Endodermal cell (in vitro differentiated cells): ENCODE measurements at regions not wholly inside any gene's neighbourhood (a gene's known extent, or its start where the extent isn't known, plus 50 kb on each side); places are given as distances from the start of the nearest gene placed in this dataset.

Source experiments
- DNase-seq: peaks from one replicate; pipeline ENCODE4 v3.0.0-alpha.2; 2017
- H3K27ac ChIP-seq: 2 replicates; pipeline ENCODE4 v1.5.1; 2013; ENCODE audit warnings: mild to moderate bottlenecking, low read depth, low read length, moderate library complexity
- H3K27me3 ChIP-seq: 2 replicates; pipeline ENCODE4 v1.6.1; 2013; ENCODE audit warnings: mild to moderate bottlenecking, low read length, moderate library complexity; ENCODE audit not compliant: insufficient read depth, control insufficient read depth, poor library complexity, severe bottlenecking
- H3K36me3 ChIP-seq: 2 replicates; pipeline ENCODE4 v1.7.0; 2013; ENCODE audit warnings: mild to moderate bottlenecking, low read length, moderate library complexity; ENCODE audit not compliant: control insufficient read depth, insufficient read depth
- H3K4me1 ChIP-seq: one replicate; pipeline ENCODE4 v1.7.0; 2013; ENCODE audit warnings: low read length; ENCODE audit not compliant: control insufficient read depth, insufficient read depth
- H3K4me3 ChIP-seq: 2 replicates; pipeline ENCODE4 v1.5.1; 2013; ENCODE audit warnings: mild to moderate bottlenecking, low read length, moderate library complexity
- H3K9ac ChIP-seq: 2 replicates; pipeline ENCODE4 v1.6.1; 2013; ENCODE audit warnings: mild to moderate bottlenecking, low read length, moderate library complexity; ENCODE audit not compliant: poor library complexity, severe bottlenecking; ENCODE audit errors: extremely low read depth
- H3K9me3 ChIP-seq: 2 replicates; pipeline ENCODE4 v1.6.1; 2013; ENCODE audit warnings: mild to moderate bottlenecking, low read length, moderate library complexity; ENCODE audit not compliant: control insufficient read depth
- H3K27ac Mint-ChIP-seq: 2 replicates; pipeline ENCODE4 v1.8.0; 2020; ENCODE audit warnings: mixed read lengths
- H3K27me3 Mint-ChIP-seq: 2 replicates; pipeline ENCODE4 v1.8.0; 2021; ENCODE audit warnings: mild to moderate bottlenecking, mixed read lengths; ENCODE audit not compliant: insufficient read depth
- H3K36me3 Mint-ChIP-seq: 2 replicates; pipeline ENCODE4 v1.8.0; 2020; ENCODE audit warnings: low read depth, mixed read lengths
- H3K4me1 Mint-ChIP-seq: 2 replicates; pipeline ENCODE4 v1.8.0; 2020; ENCODE audit warnings: mixed read lengths
- H3K4me3 Mint-ChIP-seq: 2 replicates; pipeline ENCODE4 v1.8.0; 2020; ENCODE audit warnings: mild to moderate bottlenecking, moderate library complexity, mixed read lengths
- H3K9me3 Mint-ChIP-seq: 2 replicates; pipeline ENCODE4 v1.8.0; 2020; ENCODE audit warnings: mild to moderate bottlenecking, mixed read lengths
- WGBS, 2 experiments: methylation state at CpG; one replicate each; pipeline versions ENCODE4 v1.1.5 to v1.1.7; 2013; ENCODE audit warnings: missing lambda C conversion rate in 2 of 2, mixed read lengths in 1 of 2; ENCODE audit not compliant: insufficient coverage in 1 of 2, insufficient read length in 1 of 2; 5-methylcytosine and 5-hydroxymethylcytosine counted together
- TF ChIP-seq, protein P1 (sequence below): fragments of 200-600 bp; sonication (generic); conservative IDR thresholded peaks from 2 replicates; pipeline ENCODE4 v1.5.0; 2021; ENCODE audit warnings: antibody characterized with exemption, mild to moderate bottlenecking

DNA sequence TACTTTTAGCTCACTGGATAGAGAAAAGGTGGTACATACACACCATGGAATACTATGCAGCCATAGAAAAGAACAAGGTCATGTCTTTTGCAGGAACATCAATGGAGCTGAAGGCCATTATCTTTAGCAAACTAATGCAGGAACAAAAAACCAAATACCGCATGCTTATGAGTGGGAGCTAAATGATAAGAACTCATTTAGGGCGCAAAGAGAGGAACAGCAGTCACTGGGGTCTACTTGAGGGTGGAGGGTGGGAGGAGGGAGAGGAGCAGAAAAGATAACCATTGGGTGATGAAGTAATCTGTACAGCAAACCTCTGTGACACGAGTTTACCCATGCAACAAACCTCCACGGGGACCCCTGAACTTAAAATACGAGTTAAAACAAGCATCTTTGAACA, 135.1 kb downstream of the IRS2 start:
- peaks cover 2% of the 10 kb centered on the region for H3K27me3 Mint-ChIP-seq
- no peak overlapping the region for H3K27ac ChIP-seq
- H3K4me3 Mint-ChIP-seq = no peak overlapping the region
- DNase-seq = no peak
- TF ChIP-seq, protein P1, sequence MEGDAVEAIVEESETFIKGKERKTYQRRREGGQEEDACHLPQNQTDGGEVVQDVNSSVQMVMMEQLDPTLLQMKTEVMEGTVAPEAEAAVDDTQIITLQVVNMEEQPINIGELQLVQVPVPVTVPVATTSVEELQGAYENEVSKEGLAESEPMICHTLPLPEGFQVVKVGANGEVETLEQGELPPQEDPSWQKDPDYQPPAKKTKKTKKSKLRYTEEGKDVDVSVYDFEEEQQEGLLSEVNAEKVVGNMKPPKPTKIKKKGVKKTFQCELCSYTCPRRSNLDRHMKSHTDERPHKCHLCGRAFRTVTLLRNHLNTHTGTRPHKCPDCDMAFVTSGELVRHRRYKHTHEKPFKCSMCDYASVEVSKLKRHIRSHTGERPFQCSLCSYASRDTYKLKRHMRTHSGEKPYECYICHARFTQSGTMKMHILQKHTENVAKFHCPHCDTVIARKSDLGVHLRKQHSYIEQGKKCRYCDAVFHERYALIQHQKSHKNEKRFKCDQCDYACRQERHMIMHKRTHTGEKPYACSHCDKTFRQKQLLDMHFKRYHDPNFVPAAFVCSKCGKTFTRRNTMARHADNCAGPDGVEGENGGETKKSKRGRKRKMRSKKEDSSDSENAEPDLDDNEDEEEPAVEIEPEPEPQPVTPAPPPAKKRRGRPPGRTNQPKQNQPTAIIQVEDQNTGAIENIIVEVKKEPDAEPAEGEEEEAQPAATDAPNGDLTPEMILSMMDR = no peak
- H3K9me3 Mint-ChIP-seq = no peaks in the 10 kb centered on the region
- H3K4me3 ChIP-seq = no peak overlapping the region
- no peaks in the 10 kb centered on the region for H3K36me3 ChIP-seq
- H3K9ac ChIP-seq = no peak overlapping the region
- H3K27ac Mint-ChIP-seq = no peak overlapping the region
- H3K36me3 Mint-ChIP-seq = no peaks in the 10 kb centered on the region
- H3K27me3 ChIP-seq = no peaks in the 10 kb centered on the region
- peaks cover 3% of the 10 kb centered on the region for H3K4me1 ChIP-seq
- peaks cover 10% of the 10 kb centered on the region for H3K4me1 Mint-ChIP-seq
- H3K9me3 ChIP-seq = no peaks in the 10 kb centered on the region
- WGBS, 2 experiments = 92 to 96% methylated on average over 5 of the region's 5 CpGs

DNA sequence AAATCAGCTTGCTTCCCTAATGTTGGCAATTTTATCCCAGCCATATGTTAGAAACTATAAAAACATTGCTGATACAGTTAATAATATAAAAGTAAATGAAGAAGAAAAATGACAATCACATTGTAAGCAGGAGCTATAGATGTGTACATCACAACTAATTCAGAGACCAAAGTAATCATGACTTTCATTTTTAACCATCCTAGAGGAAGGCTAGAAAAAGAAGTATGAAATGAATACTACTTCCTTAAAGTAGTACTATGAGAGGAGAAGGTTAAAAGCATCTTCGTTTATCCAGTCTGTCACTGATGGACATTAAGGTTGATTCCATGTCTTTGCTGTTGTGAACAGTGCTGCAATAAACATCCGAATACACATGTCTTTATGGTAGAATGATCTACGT, 135.5 kb downstream of the IRS2 start:
- Mint-ChIP-seq H3K27ac (no peak overlapping the region), H3K4me3 (no peak overlapping the region), H3K36me3 (no peaks in the 10 kb centered on the region), H3K9me3 (no peaks in the 10 kb centered on the region), H3K4me1 (peaks cover 5% of the 10 kb centered on the region), H3K27me3 (no peaks in the 10 kb centered on the region)
- no peaks in the 10 kb centered on the region for H3K9me3 ChIP-seq
- no peak overlapping the region for H3K27ac ChIP-seq
- TF ChIP-seq, protein P1 = no peak
- no peaks in the 10 kb centered on the region for H3K36me3 ChIP-seq
- H3K9ac ChIP-seq = no peak overlapping the region
- DNase-seq = no peak
- peaks cover 3% of the 10 kb centered on the region for H3K4me1 ChIP-seq
- no peaks in the 10 kb centered on the region for H3K27me3 ChIP-seq
- H3K4me3 ChIP-seq = no peak overlapping the region
- 82 to 100% methylated on average over 3 of the region's 3 CpGs for WGBS, 2 experiments

DNA sequence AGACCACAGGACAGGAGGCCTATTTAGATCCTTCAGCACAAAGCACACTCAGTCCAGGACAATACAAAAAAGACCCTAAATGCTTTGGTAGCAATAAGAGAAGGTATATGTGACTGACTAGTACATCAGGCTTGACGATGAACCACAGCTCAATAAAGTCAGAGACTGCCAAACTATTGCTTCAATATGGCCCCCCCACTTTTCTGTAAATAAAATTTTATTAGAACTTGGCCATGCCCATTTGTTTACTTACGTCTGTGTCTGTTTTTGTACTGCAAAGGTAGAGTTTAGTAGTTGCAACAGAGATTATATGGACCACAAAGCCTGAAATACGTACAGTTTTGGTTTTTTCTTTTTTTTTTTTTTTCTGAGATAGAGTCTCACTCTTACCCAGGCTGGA, 136.7 kb downstream of the IRS2 start:
- H3K36me3 ChIP-seq = no peaks in the 10 kb centered on the region
- H3K9me3 ChIP-seq = no peaks in the 10 kb centered on the region
- no peak overlapping the region for H3K27ac ChIP-seq
- Mint-ChIP-seq H3K27ac (no peak overlapping the region), H3K27me3 (no peaks in the 10 kb centered on the region), H3K9me3 (no peaks in the 10 kb centered on the region), H3K4me1 (peaks cover 2% of the 10 kb centered on the region), H3K4me3 (no peak overlapping the region), H3K36me3 (no peaks in the 10 kb centered on the region)
- TF ChIP-seq, protein P1 = no peak
- no peaks in the 10 kb centered on the region for H3K27me3 ChIP-seq
- no peak overlapping the region for H3K9ac ChIP-seq
- H3K4me3 ChIP-seq = no peak overlapping the region
- H3K4me1 ChIP-seq = no peaks in the 10 kb centered on the region
- no peak for DNase-seq
- 84% methylated on average over 3 of the region's 3 CpGs; no CpG with 5 or more reads in 1 of the 2 experiments for WGBS, 2 experiments
